Left cardiac atrium (tissue), 4 donors: ENCODE measurements at regions not wholly inside any gene's neighbourhood (a gene's known extent, or its start where the extent isn't known, plus 50 kb on each side); places are given as distances from the start of the nearest gene placed in this dataset.
"Not testable (repeated sequence)": the region's sequence is repeated elsewhere in the genome, so short reads cannot be mapped to it uniquely, and the experiment has no call there.

ENCODE experiments used
- ATAC-seq, 2 donors: fragments of 200-7000 bp; cut with Tn5 transposase; one replicate each; pipeline ENCODE4 v1.9.1; 2020; ENCODE audit warnings: mild to moderate bottlenecking in 2 of 2, moderate library complexity in 2 of 2
- DNase-seq: peaks from one replicate; pipeline ENCODE4 v3.0.0-alpha.2; 2020
- intact Hi-C, 2 donors: fragments of 100-400 bp; cut with DNase I; formaldehyde crosslinking; loops; one replicate each; pipeline versions ENCODE4 v1.14.1 to v1.15.1; 2022 to 2023
- donor health status: DM: no; HTN: yes; CAD: no.
- donor health status: DM: no; HTN: yes; CAD: no; lungs with severe emphysema.
- donor health status: DM: yes; HTN: yes; CAD: no.
- donor health status: Dilated cardiomyopathy.

DNA sequence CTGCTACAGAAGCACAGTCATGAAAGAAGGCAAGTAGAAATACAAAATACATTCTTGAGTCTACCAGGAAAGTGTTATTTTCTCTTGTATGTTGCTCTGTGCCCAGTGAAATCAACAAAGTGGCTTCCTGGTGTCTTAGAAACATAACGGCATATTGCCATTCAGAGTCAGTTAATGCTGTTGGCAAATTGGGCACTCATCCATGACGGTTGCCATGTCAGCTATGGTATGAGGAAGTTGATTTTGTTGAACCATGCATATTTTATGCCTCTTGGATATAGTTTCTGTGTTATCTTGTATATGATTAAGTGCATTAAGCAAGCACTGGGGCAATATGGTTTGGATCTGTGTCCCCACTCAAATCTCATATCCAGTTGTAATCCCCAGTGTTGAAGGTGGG lies 153.1 kb upstream of the CXADR start:
- DNase-seq, result no peak
- intact Hi-C loops, result no loop called here
- ATAC-seq, result no peak

DNA sequence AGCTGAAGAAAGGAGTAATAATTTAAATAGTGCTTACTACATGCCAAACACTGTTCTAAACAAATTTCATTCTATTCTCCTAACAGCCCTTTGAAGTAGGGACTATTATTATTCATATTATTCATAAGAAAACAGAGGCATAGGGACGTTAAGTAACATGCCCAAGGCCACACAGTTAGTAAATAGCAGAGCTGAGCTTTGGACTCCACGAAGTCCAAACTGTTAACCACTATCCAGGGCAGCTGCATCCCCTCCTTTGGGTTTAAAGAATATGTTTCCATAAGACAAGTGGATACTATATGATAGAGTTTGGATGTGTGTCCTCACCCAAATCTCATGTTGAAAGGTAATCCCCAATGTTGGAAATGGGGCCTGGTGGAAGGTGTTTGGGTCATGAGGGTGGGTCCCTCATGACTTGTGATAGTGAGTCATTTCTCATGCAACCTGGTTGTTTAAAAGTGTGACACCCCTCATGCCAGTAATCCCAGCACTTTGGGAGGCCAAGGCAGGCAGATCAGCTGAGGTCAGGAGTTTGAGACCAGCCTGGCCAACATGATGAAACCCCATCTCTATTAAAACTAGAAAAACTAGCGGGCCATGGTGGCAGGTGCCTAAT lies 144.0 kb upstream of the CXADR start:
- DNase-seq, result no peak
- intact Hi-C loops, result no loop called here
- no peak for ATAC-seq

DNA sequence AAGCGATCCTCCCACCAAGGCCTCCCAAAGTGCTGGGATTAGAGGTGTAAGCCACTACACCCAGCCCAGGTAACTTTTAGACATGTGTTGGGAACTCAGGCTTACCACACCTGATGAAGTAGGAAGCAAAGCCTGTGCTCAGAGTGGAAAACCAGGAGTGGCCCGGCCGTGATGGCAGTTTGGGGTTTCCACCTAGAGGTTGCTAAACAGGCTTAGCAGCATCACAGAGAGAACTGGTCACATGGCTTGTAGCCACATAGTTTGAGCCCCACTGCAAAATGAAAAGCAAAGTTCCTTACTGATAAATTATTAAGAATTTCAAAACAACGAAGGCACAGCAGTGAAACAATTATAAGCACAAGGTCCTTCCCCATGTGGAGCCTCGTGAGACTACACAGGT lies 142.6 kb upstream of the CXADR start:
- intact Hi-C loops, result no loop called here
- no peak for ATAC-seq
- DNase-seq, result no peak

DNA sequence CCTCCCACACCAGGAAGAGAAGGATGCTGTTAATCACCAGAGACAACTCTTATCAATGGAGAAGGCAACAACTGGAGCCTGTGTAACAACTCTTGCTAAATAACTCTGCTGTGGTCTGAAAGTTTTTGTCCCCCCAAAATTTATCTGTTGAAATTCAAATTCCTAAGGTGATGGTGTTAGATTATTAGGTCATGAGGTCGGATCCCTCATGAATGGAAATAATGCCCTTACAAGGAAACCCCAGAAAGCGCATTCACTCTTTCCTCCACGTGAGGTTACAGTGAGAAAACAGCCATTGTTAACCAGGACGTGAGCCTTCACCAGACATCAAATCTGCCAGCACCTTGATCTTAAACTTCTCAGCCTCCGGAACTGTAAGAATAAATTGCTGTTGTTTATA lies 141.9 kb upstream of the CXADR start:
- intact Hi-C loops, result no loop called here

DNA sequence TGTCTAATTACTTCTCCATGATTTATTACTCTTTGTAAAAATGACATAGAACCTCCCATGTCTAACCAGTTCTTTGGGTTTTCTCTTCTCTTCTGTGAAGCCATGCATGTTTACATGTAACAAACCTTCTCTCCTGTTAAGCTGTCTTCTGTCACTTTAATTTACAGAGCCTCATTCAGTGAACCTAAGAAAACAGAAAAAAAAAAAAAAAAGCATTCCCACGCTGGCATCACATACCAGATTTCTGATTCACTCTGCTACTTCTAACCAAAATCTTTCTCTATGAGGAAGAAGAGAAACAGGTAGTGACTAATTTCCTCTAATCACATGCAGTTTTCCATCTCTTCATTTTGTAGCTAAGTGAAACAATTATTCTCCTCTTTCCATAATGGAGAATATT lies 141.4 kb upstream of the CXADR start:
- ATAC-seq (no peak), DNase-seq (no peak)
- intact Hi-C loops, result no loop called here

More for the DNA sequence above, 141.9 kb upstream of the CXADR start:
- ATAC-seq, result no peak
- DNase-seq, result no peak

DNA sequence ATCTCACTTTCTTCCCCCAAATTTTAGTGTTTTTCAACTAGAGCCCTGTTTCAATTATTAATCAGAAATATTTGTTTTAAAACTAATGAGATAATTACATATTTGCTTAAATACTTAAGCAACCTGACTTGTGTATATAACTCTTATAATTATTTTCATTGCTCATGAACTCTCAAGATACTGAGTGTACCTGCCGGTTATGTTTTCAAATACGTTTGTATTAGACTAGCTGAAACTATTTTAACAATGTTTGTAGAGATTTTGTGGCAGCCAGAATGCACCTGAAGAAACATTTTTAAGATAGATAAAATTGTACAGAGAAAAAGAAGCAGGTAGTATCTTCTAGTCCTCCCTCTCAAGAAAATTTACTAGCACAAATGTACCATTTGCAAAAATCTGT lies 140.6 kb upstream of the CXADR start:
- no peak for ATAC-seq
- DNase-seq, result no peak
- intact Hi-C loops, result no loop called here

DNA sequence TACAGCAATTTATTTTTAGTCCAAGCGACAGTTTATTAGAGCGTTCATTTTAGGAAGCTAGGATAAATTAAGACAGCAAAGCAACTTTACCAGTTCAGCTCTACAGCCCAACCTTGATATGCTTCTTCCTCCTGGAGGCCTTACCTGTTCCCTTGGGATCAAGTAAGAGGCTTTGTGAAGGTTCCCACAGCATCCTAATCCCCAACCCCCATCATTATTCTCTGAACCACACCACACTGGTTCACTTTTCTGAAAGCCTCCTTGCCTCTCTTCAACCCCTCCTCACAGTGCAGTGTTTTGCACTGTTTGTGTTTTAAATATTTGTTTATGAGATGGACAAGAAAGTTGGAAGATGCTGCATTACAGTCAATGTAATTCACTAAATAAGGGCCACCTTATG lies 126.3 kb upstream of the CXADR start:
- intact Hi-C loops, result loop anchor here (2.0 to 10.0 kb wide), 3 partner anchors 126 to 198 kb away; partner anchors contain the start of gene CXADR (in 1 of the 2)
- no peak for DNase-seq
- ATAC-seq, result no peak

DNA sequence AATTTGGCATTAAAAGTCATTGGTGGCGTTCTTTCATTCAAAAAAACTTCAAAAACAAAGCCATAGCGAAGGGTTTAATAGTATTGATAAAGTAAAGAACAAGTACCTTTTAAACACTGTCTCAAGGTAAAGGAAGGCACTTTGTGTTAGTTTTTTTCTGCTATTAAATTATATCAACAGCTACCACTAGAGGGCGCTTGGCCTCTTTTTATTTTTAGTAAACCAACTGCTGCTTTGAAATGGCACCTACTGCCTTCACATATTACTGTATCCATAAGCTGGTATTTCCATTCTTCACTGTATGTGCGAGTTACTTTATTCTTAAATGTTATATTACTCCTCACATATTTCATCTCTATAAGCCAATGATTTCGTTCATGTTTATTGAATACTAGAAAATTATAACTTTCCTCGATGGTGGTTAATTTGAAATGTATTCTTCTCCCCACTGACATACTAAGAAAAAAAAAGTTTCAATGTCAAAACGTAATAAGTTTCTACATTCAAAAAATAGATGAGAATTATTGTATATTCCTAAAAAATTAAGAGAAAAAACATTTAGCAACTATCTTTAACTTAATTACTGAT lies 125.7 kb upstream of the CXADR start:
- intact Hi-C loops, result loop anchor here (2.0 to 10.0 kb wide), 3 partner anchors 125 to 198 kb away; partner anchors contain the start of gene CXADR (in 1 of the 2)
- ATAC-seq (peak in 1 of 2 donors; percentile 49), DNase-seq (peak; percentile 28)

DNA sequence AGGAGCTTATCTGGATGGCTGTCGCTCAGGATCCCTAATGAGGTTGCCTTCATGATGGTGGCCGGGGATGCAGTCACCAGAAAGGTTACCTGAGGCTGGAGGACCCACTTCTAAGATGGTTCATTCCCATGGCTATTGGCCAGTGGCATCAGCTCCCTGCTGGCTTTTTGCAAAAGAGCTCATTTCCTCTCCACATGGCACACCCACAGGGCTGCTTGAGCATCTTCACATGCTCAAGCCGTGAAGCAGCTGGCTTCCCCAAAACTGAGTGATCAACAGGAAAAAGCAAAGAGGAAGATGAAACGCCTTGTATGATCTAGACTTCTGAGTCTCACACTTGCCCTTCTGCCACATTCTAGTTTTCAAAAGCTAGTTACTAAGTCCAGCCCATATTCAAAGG lies 124.6 kb upstream of the CXADR start:
- intact Hi-C loops, result loop anchor here (5.0 to 10.0 kb wide), 2 partner anchors 124 to 197 kb away; partner anchors contain the start of gene CXADR (in 1 of the 2)
- DNase-seq (no peak), ATAC-seq (no peak)

DNA sequence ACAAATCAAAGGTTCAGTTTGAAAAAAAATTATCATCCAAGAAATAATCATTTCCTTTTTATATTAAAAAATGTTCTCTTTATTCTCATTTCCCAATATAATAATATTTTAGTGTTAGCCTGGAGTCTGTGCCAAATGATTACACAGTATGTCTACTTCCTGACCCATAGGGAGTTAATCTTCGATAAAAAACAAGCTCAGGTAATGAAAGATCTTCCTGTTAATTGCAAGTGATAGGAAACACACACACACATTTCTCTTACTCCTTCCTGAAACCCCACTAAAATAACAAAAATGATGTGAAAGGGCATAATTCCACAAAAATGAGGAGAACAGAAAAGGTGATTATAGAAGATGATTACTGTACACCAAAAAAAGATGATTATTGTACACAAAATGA lies 123.5 kb upstream of the CXADR start:
- DNase-seq, result no peak
- no peak for ATAC-seq
- intact Hi-C loops, result loop anchor here (5.0 to 10.0 kb wide), 2 partner anchors 123 to 195 kb away; partner anchors contain the start of gene CXADR (in 1 of the 2)

DNA sequence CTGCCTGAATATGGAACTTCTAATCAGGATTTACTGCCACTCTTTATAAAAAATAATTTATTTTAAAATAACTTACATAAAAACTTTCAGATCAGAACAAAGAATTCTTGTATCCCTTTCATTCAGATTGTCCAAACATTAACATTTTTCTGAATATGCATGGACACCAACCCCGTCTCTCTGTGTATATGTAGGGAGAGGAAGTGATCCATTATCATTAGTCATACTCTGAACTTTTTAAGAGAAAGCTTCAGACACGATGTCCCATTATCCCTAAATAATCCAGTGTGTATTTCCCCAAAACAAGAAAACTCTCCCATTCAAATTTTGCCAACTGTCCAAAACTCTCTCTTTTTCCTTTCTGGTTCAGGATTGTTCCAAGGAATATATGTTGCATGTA lies 122.3 kb upstream of the CXADR start:
- no peak for ATAC-seq

DNA sequence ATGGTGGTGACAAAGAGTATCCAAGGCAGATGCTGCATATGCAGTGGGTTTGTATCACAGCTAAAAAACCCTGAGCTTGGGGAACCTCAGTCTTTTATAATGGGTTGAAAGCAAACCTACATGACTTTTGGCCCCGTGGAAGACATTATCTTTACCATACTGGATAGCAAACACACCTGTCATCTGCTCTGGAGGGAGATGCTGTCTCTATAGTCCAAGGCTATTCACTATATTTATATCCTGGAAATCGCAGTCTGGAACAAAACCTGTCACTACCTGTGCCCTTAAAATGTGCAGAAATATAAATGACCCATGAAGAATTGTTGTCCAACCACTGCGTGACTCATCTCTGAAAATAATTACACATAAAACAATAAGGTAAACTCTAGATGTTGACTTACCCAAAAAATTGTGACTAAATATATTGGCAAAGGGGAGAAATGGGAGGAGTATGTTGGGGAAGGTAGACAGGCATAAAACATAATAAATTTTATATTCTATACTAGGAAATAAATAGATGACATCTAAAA lies 121.0 kb upstream of the CXADR start:
- intact Hi-C loops, result no loop called here
- ATAC-seq, result no peak

More for the DNA sequence above, 122.3 kb upstream of the CXADR start:
- intact Hi-C loops, result no loop called here
- no peak for DNase-seq

DNA sequence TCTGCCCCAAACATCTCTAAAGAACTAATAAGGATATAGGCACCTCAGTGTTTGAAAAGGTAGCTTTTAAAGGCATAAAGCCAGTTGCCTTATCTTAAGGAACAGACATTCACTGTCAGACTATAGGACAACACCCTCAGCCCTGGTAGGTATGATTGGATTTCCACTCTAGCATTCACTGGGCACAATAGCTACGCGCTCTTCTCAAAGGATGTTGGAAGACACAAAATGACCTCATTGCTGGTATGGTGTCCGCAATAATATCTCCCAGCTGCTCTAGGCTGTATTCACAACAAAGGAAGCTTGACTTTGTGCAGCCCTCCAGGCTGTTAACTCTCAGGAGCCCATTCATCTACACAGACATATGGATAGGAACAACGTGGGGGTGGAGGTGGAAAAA lies 119.4 kb upstream of the CXADR start:
- no peak for ATAC-seq
- DNase-seq, result no peak
- intact Hi-C loops, result no loop called here

More for the DNA sequence above, 121.0 kb upstream of the CXADR start:
- DNase-seq, result no peak

DNA sequence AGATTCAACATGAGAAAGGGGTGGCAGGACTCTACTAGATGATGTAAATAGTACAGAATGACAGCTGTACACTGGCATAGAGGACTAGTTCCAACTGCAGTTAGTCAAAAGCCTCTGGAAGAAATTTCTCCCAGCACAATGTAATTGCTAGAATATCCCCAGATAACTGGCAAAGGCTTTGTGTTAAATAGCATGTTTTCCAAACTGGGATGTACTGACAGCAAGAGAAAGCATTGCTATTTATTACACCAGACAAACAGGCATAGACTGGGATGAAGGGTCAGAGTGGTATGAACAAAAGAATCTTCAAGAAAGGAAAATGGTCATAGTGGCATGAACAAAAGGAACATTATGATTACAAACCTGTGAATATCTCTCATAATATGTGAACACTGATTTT lies 115.9 kb upstream of the CXADR start:
- DNase-seq (no peak), ATAC-seq (no peak)
- intact Hi-C loops, result no loop called here

DNA sequence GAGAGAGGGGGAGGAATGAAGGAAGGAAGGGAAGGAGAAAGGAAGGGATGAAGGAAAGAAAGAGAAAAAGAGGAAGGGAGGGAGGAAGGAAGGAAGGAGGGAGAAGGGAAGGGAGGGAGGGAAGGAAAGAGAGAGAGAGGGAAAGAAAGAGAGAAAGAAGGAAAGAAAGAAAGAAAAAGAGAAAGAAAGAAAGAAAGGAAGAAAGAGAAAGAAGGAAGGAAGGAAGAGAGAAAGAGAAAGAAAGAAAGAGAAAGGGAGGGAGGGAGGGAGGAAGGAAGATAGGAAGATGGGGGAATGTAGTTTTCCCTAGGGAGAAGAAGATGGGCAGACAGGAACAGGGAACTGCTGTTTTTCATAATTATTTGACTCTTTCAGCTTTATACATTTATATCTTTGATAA lies 115.1 kb upstream of the CXADR start:
- no peak for ATAC-seq
- intact Hi-C loops, result no loop called here
- no peak for DNase-seq

DNA sequence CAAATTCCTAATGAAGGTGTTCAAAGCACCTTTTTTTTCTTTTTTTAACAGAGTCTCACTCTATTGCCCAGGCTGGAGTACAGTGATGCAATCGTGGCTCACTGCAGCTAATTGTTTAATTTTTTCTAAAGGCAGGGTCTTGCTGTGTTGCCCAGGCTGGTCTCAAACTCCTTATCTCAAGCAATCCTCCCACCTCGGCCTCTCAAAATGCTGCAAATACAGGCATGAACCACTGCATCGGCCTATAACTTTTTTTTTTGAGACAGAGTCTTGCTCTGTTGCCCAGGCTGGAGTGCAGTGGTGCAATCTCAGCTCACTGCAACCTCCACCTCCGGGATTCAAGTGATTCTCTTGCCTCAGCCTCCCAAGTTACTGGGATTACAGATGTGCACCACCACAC lies 113.9 kb upstream of the CXADR start:
- DNase-seq, ATAC-seq, intact Hi-C loops: not testable (repeated sequence)

DNA sequence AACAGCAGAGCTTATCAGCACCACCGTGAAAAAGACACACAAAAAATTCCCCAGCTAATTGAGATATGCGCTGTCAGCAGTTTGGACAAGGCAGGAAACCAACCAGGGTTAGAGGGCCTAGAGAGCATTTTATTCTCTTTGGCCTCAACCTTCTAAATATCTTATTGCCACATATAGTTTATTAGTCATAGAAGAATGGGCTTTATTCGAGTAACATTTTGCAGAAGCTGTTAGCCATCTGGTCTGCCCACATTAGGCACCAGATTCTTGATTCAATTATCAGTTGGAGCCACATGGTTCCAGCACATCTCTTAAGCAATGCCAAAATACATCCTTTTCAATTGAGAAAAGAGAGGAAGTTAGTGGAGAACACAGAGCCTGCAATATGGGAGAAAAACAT lies 109.9 kb upstream of the CXADR start:
- intact Hi-C loops, result no loop called here
- DNase-seq, result no peak
- ATAC-seq, result peak in 1 of 2 donors; percentile 34

DNA sequence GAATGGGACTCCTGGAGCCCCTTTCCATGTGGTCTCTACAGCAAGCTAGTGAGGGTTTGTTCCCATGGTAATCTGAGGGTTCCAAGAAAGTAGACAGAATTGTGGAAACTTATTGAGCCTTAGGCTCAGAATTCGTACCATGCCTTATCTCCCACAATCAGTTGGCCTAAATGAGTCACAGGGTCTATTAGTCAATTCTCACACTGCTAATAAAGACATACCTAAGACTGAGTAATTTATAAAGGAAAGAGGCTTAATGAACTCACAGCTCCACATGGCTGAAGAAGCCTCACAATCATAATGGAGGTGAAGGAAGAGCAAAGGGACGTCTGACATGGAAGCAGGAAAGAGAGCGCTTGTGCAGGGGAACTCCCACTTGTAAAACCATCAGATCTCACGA lies 106.6 kb upstream of the CXADR start:
- no peak for ATAC-seq
- DNase-seq, result no peak
- intact Hi-C loops, result no loop called here

DNA sequence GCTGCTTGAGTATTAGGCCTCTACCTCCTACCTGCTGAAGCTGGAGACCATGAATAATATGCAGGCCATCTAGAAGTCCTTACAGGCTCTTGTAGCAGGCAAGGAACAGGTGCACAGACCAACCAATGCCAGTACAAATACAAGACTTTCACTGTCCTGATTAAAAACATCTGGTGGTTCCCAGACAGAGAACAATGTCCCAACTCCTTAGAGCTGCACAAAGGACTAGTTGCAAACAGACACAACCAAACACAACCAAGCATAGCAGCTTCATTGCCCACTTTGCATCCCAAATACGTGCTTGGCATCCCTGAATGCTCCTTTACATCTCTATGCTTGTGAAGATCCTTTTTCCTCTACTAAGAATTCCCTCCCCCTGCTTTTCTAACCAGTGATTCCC lies 98.1 kb upstream of the CXADR start:
- ATAC-seq (peak in 1 of 2 donors; percentile 47), DNase-seq (no peak)
- intact Hi-C loops, result no loop called here

DNA sequence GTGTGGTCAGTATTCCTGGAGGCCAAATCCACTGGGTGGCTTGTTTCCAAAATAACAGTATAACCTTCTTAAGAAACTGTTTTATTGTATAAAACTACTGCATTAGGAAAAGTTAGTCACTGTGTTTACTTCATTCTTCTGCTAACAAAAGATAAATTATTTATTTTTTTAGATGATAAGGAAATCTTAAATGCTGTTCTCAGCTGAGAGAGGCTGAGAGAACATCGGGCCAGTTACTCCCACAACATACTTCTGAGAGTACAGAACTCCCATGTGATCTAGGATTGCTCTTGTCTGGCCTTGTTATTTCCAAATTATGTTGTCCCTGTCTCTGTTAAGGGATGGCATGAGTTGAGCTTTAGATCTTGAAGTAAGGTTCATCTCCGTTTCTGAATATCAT lies 96.7 kb upstream of the CXADR start:
- DNase-seq, result no peak
- intact Hi-C loops, result no loop called here
- ATAC-seq, result peak in 1 of 2 donors; percentile 78

DNA sequence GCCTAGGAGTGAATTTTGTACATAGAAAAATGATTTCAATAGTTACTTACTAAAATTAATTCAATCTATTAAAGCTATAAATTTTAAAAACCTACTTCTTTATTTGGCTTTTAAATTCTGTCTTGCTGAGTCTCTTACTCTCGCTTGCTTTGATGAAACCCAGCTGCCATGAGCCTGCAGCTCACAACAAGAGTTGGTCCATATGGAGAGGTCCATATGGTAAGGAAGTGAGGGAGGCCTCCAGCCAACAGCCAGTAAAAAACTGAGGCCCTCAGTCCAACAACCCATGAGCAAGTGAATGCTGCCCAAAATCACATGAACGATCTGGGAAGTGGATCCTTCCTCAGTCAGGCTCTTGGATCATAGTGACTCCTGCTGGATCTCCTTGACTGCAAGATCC lies 89.9 kb upstream of the CXADR start:
- DNase-seq, result no peak
- no peak for ATAC-seq
- intact Hi-C loops, result no loop called here
